ENCODE measurements at regions not wholly inside any gene's neighbourhood (a gene's known extent, or its start where the extent isn't known, plus 50 kb on each side); places are given as distances from the start of the nearest gene placed in this dataset.
A peak's percentile ranks its signal among the peaks of the same experiment; 100 is the strongest.

DNA sequence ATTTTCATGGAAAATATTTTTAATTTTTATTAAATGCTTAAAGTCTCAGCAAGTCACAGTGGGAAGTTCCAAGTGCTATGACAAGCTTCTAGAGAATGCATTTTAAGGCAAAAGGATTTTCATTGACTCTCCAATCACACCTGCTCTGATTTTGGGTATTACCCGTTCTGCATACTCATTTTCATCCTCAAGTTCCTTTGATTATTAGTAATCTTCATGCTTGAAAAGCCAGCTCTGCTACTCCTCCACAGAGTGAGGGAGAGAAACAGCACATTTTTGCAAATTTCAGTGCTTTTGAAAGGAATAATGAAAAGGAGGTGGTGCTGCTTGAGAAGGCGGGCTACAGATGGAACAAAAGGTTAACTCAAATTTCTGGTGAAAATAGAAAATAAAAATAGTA is 450.7 kb downstream of the NSUN3 start:
- H3K4me1 ChIP-seq, result no peaks in the 10 kb centered on the region
- no peaks in the 10 kb centered on the region for H3K27me3 ChIP-seq (ENCODE audit: low read depth)
- TF ChIP-seq, protein P1, sequence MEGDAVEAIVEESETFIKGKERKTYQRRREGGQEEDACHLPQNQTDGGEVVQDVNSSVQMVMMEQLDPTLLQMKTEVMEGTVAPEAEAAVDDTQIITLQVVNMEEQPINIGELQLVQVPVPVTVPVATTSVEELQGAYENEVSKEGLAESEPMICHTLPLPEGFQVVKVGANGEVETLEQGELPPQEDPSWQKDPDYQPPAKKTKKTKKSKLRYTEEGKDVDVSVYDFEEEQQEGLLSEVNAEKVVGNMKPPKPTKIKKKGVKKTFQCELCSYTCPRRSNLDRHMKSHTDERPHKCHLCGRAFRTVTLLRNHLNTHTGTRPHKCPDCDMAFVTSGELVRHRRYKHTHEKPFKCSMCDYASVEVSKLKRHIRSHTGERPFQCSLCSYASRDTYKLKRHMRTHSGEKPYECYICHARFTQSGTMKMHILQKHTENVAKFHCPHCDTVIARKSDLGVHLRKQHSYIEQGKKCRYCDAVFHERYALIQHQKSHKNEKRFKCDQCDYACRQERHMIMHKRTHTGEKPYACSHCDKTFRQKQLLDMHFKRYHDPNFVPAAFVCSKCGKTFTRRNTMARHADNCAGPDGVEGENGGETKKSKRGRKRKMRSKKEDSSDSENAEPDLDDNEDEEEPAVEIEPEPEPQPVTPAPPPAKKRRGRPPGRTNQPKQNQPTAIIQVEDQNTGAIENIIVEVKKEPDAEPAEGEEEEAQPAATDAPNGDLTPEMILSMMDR (IDR thresholded peaks at IDR 0.05; ENCODE audit: borderline replicate concordance), result no peak
- intact Hi-C loops (cut with micrococcal nuclease), result no loop called here
- H3K27ac ChIP-seq (replicated peaks), result no peak overlapping the region
- H3K4me3 ChIP-seq, result no peak overlapping the region
- H3K36me3 ChIP-seq, result no peaks in the 10 kb centered on the region
- no peak for DNase-seq
- no peaks in the 10 kb centered on the region for H3K9me3 ChIP-seq (replicated peaks)

DNA sequence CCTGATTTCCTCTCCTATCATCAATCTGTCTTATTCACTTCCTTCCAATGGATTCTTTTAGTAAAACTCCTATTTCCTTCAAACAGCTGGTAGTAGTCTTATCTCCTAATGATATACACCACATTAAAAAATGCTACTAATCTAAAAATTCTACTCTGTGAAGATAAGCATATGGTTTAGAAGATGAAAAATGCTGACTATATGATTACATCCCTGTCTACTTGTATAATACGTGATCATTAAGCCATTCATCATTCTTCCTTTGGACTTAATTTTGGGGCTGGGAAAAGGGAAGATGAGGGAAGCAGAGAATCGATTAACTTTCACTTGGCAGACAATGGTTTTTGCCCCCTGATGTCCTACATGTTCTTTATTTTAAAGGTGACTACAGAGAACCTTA is 453.1 kb downstream of the NSUN3 start:
- TF ChIP-seq, protein P1 (IDR thresholded peaks at IDR 0.05; ENCODE audit: borderline replicate concordance), result no peak
- no peaks in the 10 kb centered on the region for H3K36me3 ChIP-seq
- H3K27ac ChIP-seq (replicated peaks), result no peak overlapping the region
- no peaks in the 10 kb centered on the region for H3K9me3 ChIP-seq (replicated peaks)
- DNase-seq, result no peak
- H3K4me3 ChIP-seq, result no peak overlapping the region
- intact Hi-C loops (cut with micrococcal nuclease), result no loop called here
- no peaks in the 10 kb centered on the region for H3K27me3 ChIP-seq (ENCODE audit: low read depth)
- H3K4me1 ChIP-seq, result no peaks in the 10 kb centered on the region

DNA sequence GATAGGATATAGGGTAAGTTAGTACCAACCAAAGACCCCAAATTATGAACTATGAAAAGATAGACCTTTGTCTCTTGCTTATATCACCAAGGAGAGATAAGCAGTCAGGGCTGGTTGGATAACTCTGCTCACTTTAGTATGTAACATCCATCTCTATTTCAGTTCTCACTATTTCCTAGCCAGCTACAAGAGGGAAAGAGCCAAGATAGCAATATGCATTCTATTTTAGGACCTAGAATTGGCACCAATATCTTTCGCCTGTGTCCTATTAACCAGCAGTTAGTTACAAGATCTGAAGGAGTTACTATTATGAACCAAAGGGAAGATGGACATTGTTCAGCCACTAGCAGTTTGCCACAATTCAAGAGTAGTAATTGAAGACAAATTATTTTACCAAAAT is 457.5 kb downstream of the NSUN3 start:
- TF ChIP-seq, protein P1 (IDR thresholded peaks at IDR 0.05; ENCODE audit: borderline replicate concordance), result no peak
- Histone ChIP-seq H3K9me3 (replicated peaks) (no peaks in the 10 kb centered on the region), H3K4me3 (no peak overlapping the region), H3K36me3 (no peaks in the 10 kb centered on the region), H3K27ac (replicated peaks) (peak overlapping the region; percentile 29), H3K4me1 (peaks cover 10% of the 10 kb centered on the region), H3K27me3 (ENCODE audit: low read depth) (no peaks in the 10 kb centered on the region)
- intact Hi-C loops (cut with micrococcal nuclease), result no loop called here
- no peak for DNase-seq

DNA sequence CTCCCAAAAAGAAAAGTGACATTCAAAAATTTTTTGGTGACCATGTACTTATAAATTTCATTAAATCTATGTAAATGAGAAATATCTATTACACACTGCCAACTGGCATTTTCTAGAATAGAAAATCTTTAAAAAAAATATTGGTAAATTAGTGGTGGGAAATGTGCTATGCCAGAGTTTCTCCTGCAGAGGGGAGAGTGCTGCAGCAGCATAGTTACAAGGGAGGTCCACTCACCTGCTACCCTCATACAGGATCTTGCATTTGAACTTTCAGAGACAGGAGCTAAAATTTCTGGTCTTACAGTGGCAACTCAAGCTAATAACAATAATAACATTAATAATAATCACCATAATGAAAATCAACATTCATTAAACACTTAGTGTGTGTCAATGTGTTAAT is 459.6 kb downstream of the NSUN3 start:
- Histone ChIP-seq H3K27me3 (ENCODE audit: low read depth) (no peaks in the 10 kb centered on the region), H3K36me3 (no peaks in the 10 kb centered on the region), H3K4me3 (no peak overlapping the region), H3K27ac (replicated peaks) (no peak overlapping the region), H3K9me3 (replicated peaks) (no peaks in the 10 kb centered on the region), H3K4me1 (peaks cover 10% of the 10 kb centered on the region)
- intact Hi-C loops (cut with micrococcal nuclease), result no loop called here
- no peak for DNase-seq
- TF ChIP-seq, protein P1 (IDR thresholded peaks at IDR 0.05; ENCODE audit: borderline replicate concordance), result no peak

DNA sequence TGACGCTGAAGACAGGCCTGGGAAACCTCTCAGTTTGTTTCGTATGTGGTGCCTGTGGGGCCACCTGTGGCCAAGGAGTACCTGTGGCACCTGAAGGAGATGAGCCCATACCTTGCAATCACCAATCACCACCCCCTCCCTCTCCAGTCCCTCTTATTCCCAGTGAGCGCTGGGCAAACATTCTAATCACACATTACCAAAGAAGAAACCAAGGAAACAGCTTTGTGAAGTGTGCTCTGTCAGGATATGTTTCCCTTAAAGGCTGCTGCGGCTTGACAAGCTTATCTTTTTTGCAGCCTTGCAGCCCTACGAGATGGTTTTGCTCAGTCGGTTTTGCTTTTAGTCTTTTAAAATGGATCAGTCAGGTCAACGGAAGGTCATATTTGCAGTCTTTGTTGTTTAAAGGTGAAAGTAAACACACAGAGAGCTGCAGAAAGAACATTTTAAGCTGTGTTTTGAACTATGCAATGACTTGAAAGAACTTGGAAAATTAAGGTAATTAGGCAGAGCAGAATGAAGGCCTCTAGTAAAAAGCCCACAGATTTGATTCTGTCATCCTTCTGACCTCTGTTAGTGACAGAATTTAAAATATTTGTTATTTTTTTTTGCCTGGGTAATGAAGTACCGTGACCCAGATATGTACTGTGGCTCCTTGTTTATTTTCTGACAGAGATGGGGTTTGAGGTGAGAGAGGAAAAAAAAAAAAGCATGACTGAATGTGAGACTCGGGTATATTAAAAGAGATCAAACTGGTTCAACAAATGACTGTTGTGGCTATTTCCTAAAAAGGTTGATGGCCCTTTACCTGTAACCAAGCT is 461.4 kb downstream of the NSUN3 start:
- H3K36me3 ChIP-seq, result no peaks in the 10 kb centered on the region
- H3K27me3 ChIP-seq (ENCODE audit: low read depth), result no peaks in the 10 kb centered on the region
- no peaks in the 10 kb centered on the region for H3K9me3 ChIP-seq (replicated peaks)
- peaks cover 10% of the 10 kb centered on the region for H3K4me1 ChIP-seq
- TF ChIP-seq, protein P1 (IDR thresholded peaks at IDR 0.05; ENCODE audit: borderline replicate concordance), result no peak
- H3K27ac ChIP-seq (replicated peaks), result no peak overlapping the region
- no peak overlapping the region for H3K4me3 ChIP-seq
- no peak for DNase-seq
- intact Hi-C loops (cut with micrococcal nuclease), result no loop called here

All from left ventricle myocardium inferior (tissue), 1 donor.